ENCODE measurements at regions not wholly inside any gene's neighbourhood (a gene's known extent, or its start where the extent isn't known, plus 50 kb on each side); places are given as distances from the start of the nearest gene placed in this dataset.
A peak's percentile ranks its signal among the peaks of the same experiment; 100 is the strongest.

GRCh38 chr15:57821826-57822225 lies 115.3 kb downstream of the POLR2M start:
- DNase-seq (ENCODE audit: extremely low read depth, low read depth): no peak

DNA sequence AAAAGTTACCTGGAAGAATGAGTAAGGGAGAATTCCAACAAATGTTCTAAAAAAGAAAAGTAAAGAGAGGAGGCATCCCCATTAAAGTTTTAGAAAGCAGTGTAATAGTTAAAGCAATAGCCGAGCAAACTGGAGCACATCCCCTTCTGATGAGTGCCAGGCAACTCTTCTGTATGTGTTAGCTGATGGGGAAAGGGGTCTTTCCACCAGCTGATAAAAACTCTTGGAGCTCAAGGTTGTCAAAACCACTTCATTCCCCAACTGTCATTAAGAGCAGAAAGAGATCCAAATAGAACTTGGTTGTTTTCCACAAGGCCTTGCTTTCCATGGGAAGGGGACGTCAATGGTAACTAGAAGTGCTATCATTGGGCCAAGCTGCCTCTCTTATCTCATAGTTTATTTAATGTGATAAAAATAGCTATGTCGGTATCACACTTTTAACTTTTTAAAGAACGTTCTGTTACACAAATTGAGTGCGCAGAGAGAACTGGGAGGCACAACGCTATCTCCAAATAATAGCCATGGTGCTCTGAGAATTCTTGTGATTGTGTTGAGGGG lies 116.9 kb downstream of the POLR2M start:
- no peak for DNase-seq (ENCODE audit: extremely low read depth, low read depth)

DNA sequence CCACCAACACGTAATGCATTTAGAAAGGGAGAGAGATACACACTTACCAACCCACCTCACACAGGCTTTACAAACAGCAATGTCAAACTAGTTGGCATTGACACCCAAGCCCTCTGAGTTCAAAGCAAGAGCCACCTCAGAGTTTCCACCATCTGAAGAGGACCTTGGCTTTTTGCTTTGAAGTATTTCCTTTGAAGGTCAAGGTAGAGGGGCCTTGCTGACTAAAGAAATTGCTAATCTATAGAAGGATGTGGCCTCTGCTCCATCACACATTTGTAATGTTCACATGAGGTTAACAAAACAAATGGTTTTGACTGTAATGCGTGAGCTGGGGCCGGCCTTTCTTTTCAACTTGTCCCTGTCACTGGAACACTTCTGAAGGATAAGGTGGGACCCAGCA lies 117.7 kb downstream of the POLR2M start:
- DNase-seq (ENCODE audit: extremely low read depth, low read depth): no peak

DNA sequence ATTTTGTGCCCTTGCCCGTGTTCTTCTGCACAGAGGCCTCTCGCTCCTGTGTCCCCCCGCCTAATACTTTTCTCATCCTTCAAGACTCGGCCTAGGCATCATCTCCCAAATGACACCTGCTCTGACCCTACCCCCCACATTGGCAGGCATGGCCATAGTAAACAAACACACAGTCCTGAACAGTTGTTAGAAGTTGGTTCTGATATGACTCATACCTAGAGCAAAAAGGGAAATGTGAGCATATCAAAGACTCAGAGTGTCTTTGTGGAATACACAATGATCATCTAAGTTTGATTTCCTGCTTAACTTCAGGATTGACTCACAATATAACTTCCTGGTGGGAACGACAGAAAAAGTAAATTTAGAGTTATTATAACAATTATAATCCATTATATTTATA lies 120.5 kb downstream of the POLR2M start:
- DNase-seq (ENCODE audit: extremely low read depth, low read depth): no peak

- DNase-seq (ENCODE audit: extremely low read depth, low read depth): no peak
These were observed 121.5 kb downstream of the POLR2M start for GRCh38 chr15:57827971-57828370.

GRCh38 chr15:57832183-57832582 lies 125.7 kb downstream of the POLR2M start:
- no peak for DNase-seq (ENCODE audit: extremely low read depth, low read depth)

DNA sequence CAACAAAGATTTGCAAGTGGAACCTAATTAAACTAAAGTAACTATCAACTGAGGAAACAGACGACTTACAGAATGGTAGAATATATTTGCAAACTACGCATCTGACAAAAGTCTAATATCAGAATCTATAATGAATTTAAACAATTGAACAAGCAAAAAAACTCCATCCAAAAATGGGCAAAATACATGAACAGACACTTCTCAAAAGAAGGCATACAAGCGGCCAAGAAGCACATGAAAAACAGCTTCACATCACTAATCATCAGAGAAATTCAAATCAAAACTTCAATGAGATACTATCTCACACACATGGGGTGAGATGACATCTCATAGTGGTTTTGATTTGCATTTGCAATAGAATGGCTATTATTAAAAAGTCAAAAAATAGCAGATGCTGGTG lies 128.6 kb downstream of the POLR2M start:
- no peak for DNase-seq (ENCODE audit: extremely low read depth, low read depth)

DNA sequence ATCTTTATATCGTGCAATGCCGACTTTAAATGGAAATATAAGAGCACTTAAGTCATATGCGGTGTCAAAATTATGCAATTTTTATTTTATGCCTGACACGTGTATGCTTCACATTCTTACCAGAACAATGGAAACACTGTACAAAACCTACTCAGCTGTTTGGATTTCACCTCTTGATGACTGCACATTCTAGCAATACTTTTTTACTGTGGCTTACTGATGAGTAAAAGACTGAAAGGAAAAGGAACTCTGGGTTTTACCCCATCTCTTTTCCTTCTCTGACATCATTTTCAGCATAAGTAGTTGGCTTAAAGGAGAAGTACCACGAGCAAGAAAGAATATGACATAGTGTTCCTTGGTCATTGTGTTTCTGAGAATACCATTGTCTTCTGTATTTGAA lies 142.8 kb downstream of the POLR2M start:
- DNase-seq (ENCODE audit: extremely low read depth, low read depth): no peak

DNA sequence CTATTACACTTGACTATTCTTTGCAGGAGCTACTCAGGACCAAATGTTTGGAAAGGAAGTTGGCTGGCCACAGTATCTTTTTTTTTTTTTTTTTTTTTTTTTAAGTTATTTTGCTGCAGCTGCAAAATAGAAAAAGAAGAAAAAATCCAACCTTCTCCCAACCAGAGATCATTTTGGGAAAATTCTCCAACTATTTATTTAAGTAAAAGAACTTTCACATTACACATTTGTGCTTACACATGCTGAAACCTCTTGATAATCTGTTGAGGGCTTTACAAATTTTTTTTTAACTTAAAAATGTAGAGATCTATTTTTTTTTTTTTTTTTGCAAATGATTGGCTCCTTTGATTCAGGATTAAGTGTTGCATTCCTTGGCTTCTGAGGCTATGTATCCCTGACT lies 148.0 kb downstream of the POLR2M start:
- DNase-seq (ENCODE audit: extremely low read depth, low read depth): no peak

DNA sequence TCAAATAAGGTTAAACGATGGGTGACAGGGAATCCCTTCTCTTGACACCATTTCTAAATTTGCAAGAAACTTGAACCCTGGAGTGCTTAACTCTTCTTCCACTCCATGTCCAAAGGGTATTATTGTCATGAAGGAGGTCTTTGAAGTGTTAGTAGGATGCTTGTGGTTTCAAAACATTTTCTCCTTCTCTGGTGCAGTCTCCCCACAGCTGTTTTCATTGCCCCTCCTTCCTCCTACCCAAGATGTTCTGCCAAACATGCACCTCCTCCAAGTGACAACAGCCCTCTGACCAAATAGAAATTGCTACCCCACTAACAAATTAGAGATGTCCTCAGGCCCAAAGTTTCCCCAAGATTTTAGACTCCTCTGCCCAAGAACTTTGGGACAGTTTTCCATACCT lies 151.4 kb downstream of the POLR2M start:
- DNase-seq (ENCODE audit: extremely low read depth, low read depth): no peak

DNA sequence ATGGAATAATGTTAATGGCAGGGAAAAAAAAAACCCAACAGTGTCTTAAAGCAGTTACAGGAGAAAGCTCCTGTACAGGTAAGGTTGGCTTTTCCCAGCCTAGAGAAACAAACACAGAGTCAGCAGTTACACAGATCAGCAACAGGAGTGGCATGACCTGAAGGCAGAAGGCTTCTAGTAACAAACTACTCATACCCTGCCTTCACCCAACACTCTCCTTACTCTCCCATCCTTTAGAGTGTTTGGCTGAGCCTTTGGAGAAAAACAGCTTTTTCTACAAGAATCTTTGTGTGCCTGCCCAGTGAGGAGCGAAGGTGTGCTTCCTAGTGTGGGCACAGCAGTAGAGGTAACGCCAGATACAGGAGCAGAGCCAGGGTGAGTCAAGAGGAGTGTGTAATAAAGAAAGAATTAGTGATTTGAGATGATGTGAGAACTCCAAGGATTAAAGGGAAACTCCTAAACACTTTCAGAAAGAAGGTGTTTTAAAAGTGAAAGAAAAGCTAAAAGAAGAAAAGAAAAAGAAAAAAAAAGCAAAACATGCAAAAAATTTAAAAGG lies 152.7 kb downstream of the POLR2M start:
- DNase-seq (ENCODE audit: extremely low read depth, low read depth): no peak

DNA sequence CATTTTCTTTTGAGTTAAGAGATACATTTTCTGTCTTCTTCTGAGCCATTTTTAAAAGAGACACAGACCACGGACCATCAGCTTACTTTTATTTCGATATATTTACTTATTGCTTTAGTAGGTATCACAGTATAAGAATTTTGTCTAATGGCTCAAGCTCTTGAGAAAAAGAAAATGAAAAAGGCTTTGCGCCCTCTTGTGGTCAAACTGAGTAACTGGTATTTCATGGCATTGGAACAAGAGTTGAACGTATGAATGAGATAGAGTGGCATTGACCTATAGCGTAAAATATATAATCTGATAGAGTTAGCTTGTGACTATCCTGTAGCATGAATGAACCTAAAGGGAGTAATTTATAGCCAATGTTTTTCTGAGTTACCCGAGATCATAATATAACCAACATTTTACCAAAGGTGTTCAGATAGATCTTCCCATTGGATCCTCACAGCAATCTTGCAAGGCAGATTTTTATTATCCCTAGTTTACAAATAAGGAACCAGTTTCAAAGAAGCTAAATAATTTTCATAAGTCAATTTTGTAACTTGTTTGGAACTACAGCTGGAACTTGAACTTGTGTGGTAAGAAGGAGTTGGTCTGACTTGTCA lies 154.6 kb downstream of the POLR2M start:
- DNase-seq (ENCODE audit: extremely low read depth, low read depth): peak; percentile 54

DNA sequence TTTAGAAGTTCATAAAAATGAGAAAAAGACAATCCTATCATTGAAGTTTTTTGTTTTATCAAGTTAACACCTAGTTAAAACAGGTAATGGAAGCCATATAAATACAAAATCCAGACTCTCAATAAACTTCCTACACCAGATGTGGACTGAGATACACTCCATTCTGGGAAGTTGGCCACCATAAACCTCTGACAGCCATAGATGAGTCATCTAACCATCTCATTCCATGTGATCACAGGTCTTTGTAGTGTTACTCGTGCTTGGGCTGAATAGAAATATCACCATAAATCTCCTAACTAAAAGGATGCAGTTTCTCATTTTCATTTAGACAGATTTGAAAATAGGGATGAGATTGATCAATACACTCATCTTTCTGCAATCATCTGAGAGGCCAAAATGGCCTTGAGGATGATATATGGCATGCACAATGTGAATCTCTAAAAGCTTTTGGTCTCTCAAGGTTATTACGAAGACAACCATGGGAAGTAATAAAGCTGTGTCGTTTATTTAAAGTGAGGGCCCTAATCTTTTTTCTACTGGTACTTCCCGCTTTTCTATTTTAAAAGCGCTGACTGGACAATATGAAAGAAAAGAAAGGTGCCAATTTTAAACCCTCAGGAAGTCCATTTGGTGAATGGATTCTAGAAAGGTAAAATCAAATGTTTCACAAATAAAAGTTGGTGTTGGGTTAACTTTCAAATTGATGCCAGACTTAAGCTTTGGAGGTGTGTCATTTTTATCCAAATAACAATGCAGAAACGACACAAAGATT lies 155.5 kb downstream of the POLR2M start:
- DNase-seq (ENCODE audit: extremely low read depth, low read depth): no peak

- no peak for DNase-seq (ENCODE audit: extremely low read depth, low read depth)
These were observed 156.2 kb downstream of the POLR2M start for GRCh38 chr15:57862761-57863160.

GRCh38 chr15:57865294-57865693 lies 158.8 kb downstream of the POLR2M start:
- no peak for DNase-seq (ENCODE audit: extremely low read depth, low read depth)

DNA sequence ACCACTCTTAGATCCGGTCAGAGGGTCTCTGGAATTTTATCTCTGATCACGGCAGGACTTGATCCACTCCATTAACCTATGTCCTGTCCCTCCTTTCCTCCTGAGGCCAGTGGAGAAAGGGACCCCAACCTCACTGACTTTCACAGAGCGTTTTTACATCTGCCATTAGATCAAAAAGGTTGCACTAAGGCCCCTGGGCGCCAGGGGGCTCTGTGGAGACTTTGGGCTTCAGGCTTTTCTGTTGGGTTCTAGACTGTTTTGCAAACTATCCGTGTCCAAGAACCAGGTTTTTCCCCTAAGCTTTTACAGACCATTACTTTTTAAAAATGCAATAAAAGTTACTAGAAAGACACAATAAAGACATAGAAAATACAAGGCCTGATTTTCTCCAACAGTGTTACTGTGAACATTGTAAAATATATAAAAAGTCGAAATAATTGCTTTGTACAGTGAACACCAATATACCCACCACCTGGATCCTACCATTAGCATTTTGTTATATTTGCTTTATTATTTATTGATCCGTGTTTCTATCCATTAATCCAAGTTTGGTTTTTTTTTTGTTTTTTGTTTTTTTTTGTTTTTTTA lies 159.7 kb downstream of the POLR2M start:
- DNase-seq (ENCODE audit: extremely low read depth, low read depth): peak; percentile 56

DNA sequence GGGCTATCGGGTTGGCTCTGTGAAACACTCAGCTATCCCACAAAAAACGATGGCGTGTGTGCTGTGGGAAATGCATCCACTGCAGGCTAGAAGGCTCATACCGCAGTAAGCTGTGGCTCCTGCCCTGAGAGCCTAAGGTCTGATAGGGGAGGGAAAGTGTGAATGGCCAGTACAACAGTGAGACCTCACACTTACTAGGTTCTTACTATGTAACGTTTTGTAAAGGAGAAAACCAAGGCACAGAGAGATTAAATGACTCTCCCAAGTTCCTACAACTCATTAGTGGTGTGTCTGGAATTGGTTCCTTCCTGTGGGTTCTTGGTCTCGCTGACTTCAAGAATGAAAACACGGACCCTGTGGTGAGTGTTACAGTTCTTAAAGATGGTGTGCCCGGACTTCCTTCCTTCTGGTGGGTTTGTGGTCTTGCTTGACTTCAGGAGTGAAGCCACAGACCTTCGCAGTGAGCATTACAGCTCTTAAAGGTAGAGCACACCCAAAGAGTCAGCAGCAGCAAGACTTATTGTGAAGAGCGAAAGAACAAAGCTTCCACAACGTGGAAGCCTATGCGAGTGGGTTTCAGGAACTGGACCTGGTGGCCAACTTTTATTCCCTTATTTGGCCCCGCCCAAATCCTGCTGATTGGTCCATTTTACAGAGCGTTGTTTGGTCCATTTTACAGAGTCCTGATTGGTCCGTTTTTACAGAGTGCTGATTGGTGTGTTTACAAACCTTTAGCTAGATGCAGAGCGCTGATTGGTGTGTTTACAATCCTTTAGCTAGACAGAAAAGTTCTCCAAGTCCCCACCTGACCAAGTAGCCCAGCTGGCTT lies 161.7 kb downstream of the POLR2M start:
- DNase-seq (ENCODE audit: extremely low read depth, low read depth): no peak

DNA sequence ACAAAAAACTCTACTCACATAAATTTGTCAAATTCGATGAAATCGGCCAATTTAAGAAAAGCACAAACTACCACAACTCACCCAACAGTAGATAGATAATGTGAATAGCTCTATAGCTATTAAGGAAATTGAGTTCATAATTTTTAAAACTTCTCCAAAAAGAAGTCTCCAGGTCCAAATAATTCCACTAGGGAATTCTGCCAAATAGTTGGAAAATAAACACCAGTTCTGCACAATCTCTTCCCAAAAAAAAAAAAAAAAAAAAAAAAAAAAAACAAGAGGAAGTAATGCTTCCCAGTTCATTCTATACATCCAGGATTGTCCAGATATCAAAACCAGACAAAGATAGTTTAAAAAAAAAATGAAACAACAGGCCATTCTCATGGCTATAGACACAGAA lies 164.2 kb downstream of the POLR2M start:
- no peak for DNase-seq (ENCODE audit: extremely low read depth, low read depth)

GRCh38 chr15:57872281-57873030 lies 165.9 kb downstream of the POLR2M start:
- no peak for DNase-seq (ENCODE audit: extremely low read depth, low read depth)
